ENCODE measurements at regions not wholly inside any gene's neighbourhood (a gene's known extent, or its start where the extent isn't known, plus 50 kb on each side); places are given as distances from the start of the nearest gene placed in this dataset.

- intact Hi-C loops (cut with micrococcal nuclease) = no loop called here
- Mint-ChIP-seq H3K27ac (no peak overlapping the region), H3K9me3 (peaks cover 0 to 3% (median 2%) of the 10 kb centered on the region in 7 donors), H3K36me3 (no peaks in the 10 kb centered on the region), H3K27me3 (ENCODE audit: low read depth in 3 of 3) (peaks cover 0 to 2% (median 0%) of the 10 kb centered on the region in 3 donors), H3K4me3 (no peak overlapping the region), H3K4me1 (no peaks in the 10 kb centered on the region)
- no peak overlapping the region for H3K27ac ChIP-seq (ENCODE audit: low read depth in 1 of 2, low read length in 2 of 2)
- WGBS (ENCODE audit: insufficient coverage) = 89% methylated on average over 7 of the region's 8 CpGs
- no peaks in the 10 kb centered on the region for H3K4me1 ChIP-seq (ENCODE audit: control insufficient read depth in 1 of 2, insufficient read depth in 2 of 2, low read length in 2 of 2)
- no peaks in the 10 kb centered on the region for H4K20me1 ChIP-seq (ENCODE audit: insufficient read depth, low read length)
- no peak for TF ChIP-seq CTCF (IDR thresholded peaks at IDR 0.05)
- no peak overlapping the region for H2AFZ ChIP-seq (ENCODE audit: insufficient read depth, low read depth, low read length, poor library complexity, severe bottlenecking)
- DNase-seq = no peak
- no peaks in the 10 kb centered on the region for H3K36me3 ChIP-seq (replicated peaks in 1 of 2; ENCODE audit: control insufficient read depth in 1 of 2, insufficient read depth in 2 of 2, low read length in 2 of 2)
- H3K27me3 ChIP-seq (ENCODE audit: control insufficient read depth in 2 of 2, insufficient read depth in 2 of 2, low read length in 2 of 2) = no peaks in the 10 kb centered on the region
- H3K79me2 ChIP-seq (ENCODE audit: insufficient read depth, low read length) = no peaks in the 10 kb centered on the region
- no peaks in the 10 kb centered on the region for H3K9me3 ChIP-seq (replicated peaks in 1 of 2; ENCODE audit: control insufficient read depth in 1 of 2, insufficient read depth in 1 of 2, low read length in 2 of 2)
- no peak overlapping the region for H3K4me3 ChIP-seq (replicated peaks in 1 of 3; ENCODE audit: low read depth in 2 of 3, low read length in 3 of 3)
- H3K4me2 ChIP-seq (replicated peaks; ENCODE audit: extremely low read depth, low read length, poor library complexity, severe bottlenecking) = no peak overlapping the region
- no peak overlapping the region for H3K9ac ChIP-seq (ENCODE audit: insufficient read depth, low read length, poor library complexity, severe bottlenecking)
Measured at GRCh38 chr4:137909529-137910309, 332.4 kb downstream of the SLC7A11 start.

GRCh38 chr4:137905930-137906329 is 336.2 kb downstream of the SLC7A11 start:
- no peaks in the 10 kb centered on the region for H3K4me1 ChIP-seq (ENCODE audit: control insufficient read depth in 1 of 2, insufficient read depth in 2 of 2, low read length in 2 of 2)
- 100% methylated on average over 2 of the region's 4 CpGs for whole genome bisulfite sequencing (ENCODE audit: insufficient coverage)
- Mint-ChIP-seq H3K9me3 (peaks cover 0 to 2% (median 0%) of the 10 kb centered on the region in 7 donors), H3K36me3 (no peaks in the 10 kb centered on the region), H3K27me3 (ENCODE audit: low read depth in 3 of 3) (peaks cover 0 to 2% (median 0%) of the 10 kb centered on the region in 3 donors), H3K4me3 (no peak overlapping the region), H3K4me1 (no peaks in the 10 kb centered on the region), H3K27ac (no peak overlapping the region)
- H3K4me3 ChIP-seq (replicated peaks in 1 of 3; ENCODE audit: low read depth in 2 of 3, low read length in 3 of 3) = no peak overlapping the region
- intact Hi-C loops (cut with micrococcal nuclease) = no loop called here
- H3K4me2 ChIP-seq (replicated peaks; ENCODE audit: extremely low read depth, low read length, poor library complexity, severe bottlenecking) = no peak overlapping the region
- no peaks in the 10 kb centered on the region for H3K9me3 ChIP-seq (replicated peaks in 1 of 2; ENCODE audit: control insufficient read depth in 1 of 2, insufficient read depth in 1 of 2, low read length in 2 of 2)
- H2AFZ ChIP-seq (ENCODE audit: insufficient read depth, low read depth, low read length, poor library complexity, severe bottlenecking) = no peak overlapping the region
- no peak for DNase-seq
- no peaks in the 10 kb centered on the region for H4K20me1 ChIP-seq (ENCODE audit: insufficient read depth, low read length)
- no peaks in the 10 kb centered on the region for H3K79me2 ChIP-seq (ENCODE audit: insufficient read depth, low read length)
- no peaks in the 10 kb centered on the region for H3K27me3 ChIP-seq (ENCODE audit: control insufficient read depth in 2 of 2, insufficient read depth in 2 of 2, low read length in 2 of 2)
- no peak overlapping the region for H3K9ac ChIP-seq (ENCODE audit: insufficient read depth, low read length, poor library complexity, severe bottlenecking)
- H3K27ac ChIP-seq (ENCODE audit: low read depth in 1 of 2, low read length in 2 of 2) = no peak overlapping the region
- TF ChIP-seq CTCF (IDR thresholded peaks at IDR 0.05) = no peak
- H3K36me3 ChIP-seq (replicated peaks in 1 of 2; ENCODE audit: control insufficient read depth in 1 of 2, insufficient read depth in 2 of 2, low read length in 2 of 2) = no peaks in the 10 kb centered on the region
